HepG2 (cell line): ENCODE measurements at regions not wholly inside any gene's neighbourhood (a gene's known extent, or its start where the extent isn't known, plus 50 kb on each side); places are given as distances from the start of the nearest gene placed in this dataset.

ENCODE experiments used
- CHD4 ChIP-seq: fragments of 200-600 bp; sonication (generic); IDR thresholded peaks from 2 replicates; pipeline ENCODE4 v1.7.0; 2017; ENCODE audit warnings: mild to moderate bottlenecking, low read length, borderline replicate concordance
- GATA4 ChIP-seq: sonication (generic); IDR thresholded peaks from 2 replicates; pipeline ENCODE4 v1.6.1; 2016; ENCODE audit warnings: antibody characterized with exemption, low read depth, borderline replicate concordance
- KDM5A ChIP-seq: fragments of 200-600 bp; sonication (generic); IDR thresholded peaks from 2 replicates; pipeline ENCODE4 v1.7.0; 2018; ENCODE audit warnings: antibody characterized with exemption, mild to moderate bottlenecking, low read length, borderline replicate concordance
- MED13 ChIP-seq: sonication (generic); formaldehyde crosslinking; IDR thresholded peaks from 2 replicates; pipeline ENCODE4 v1.5.0; 2020; ENCODE audit warnings: missing genetic modification reagents
- MED8 ChIP-seq: sonication (generic); formaldehyde crosslinking; IDR thresholded peaks from 2 replicates; pipeline ENCODE4 v1.8.1; 2023; ENCODE audit warnings: mild to moderate bottlenecking, missing genetic modification reagents; ENCODE audit not compliant: insufficient replicate concordance
- NCOA1 ChIP-seq: sonication (generic); formaldehyde crosslinking; IDR thresholded peaks from 2 replicates; pipeline ENCODE4 v1.9.0; 2021; ENCODE audit warnings: missing genetic modification reagents
- ZBTB37 ChIP-seq: sonication (generic); formaldehyde crosslinking; IDR thresholded peaks from 2 replicates; pipeline ENCODE4 v1.4.0; 2020; ENCODE audit warnings: mild to moderate bottlenecking, missing genetic modification reagents
- ZBTB40 ChIP-seq, 2 experiments: fragments of 450-650 bp in 1 of 2; sonication (generic) in 1 of 2; formaldehyde crosslinking in 1 of 2; IDR thresholded peaks; 2 replicates each; pipeline versions ENCODE4 v1.6.1 to v1.8.0; 2016 to 2022; ENCODE audit warnings: antibody characterized with exemption in 1 of 2, mild to moderate bottlenecking in 1 of 2, missing genetic modification reagents in 1 of 2
- ZNF574 ChIP-seq: sonication (generic); formaldehyde crosslinking; IDR thresholded peaks from 2 replicates; pipeline ENCODE4 v1.4.0; 2020; ENCODE audit warnings: missing genetic modification reagents
- ZNF710 ChIP-seq: sonication (generic); formaldehyde crosslinking; IDR thresholded peaks from 2 replicates; pipeline ENCODE4 v1.5.0; 2020; ENCODE audit warnings: mild to moderate bottlenecking, missing genetic modification reagents, borderline replicate concordance

GRCh38 chr20:50366270-50367103 is 143.7 kb upstream of the PTPN1 start (continued):
- no peak for TF ChIP-seq ZBTB40 (IDR thresholded peaks at IDR 0.05)
- peak; percentile 35; the same call in 1 of the 2 replicates for TF ChIP-seq ZBTB40 (CRISPR knock-in tag; IDR thresholded peaks at IDR 0.05)
- peak; percentile 98 for TF ChIP-seq ZNF710 (CRISPR knock-in tag)
- no peak; the same call in 1 of the 2 replicates for TF ChIP-seq KDM5A
- peak; percentile 98 for TF ChIP-seq CHD4
- TF ChIP-seq GATA4: peak; percentile 57; the same call in 1 of the 2 replicates
- peak; percentile 92 for TF ChIP-seq MED13 (CRISPR knock-in tag)
- TF ChIP-seq MED8 (CRISPR knock-in tag): peak; percentile 84
- TF ChIP-seq ZBTB37 (CRISPR knock-in tag): peak; percentile 56; the same call in 1 of the 2 replicates
- no peak; the same call in 1 of the 2 replicates for TF ChIP-seq NCOA1 (CRISPR knock-in tag)
- TF ChIP-seq ZNF574: peak; percentile 77
